MCF 10A (cell line): ENCODE measurements at regions not wholly inside any gene's neighbourhood (a gene's known extent, or its start where the extent isn't known, plus 50 kb on each side); places are given as distances from the start of the nearest gene placed in this dataset.

Source experiments
- BruUV-seq: library from RNA; stranded (reverse); fragments of 400-500 nt; replicated peaks from 2 replicates; lab custom pipeline; 2021; lab: Mats Ljungman, UMichigan
- CTCF ChIA-PET: fragments of 300-600 bp; sonication (Branson Sonifier 250); formaldehyde crosslinking; extraction: SDS; loops from one replicate; lab custom pipeline; 2021; ENCODE audit warnings: antibody characterized with exemption, inconsistent platforms; lab: Yijun Ruan, JAX
- POLR2A ChIA-PET: fragments of 300-600, 350-650 bp; sonication (Branson Sonifier 250); formaldehyde crosslinking; extraction: SDS; loops from one replicate; lab custom pipeline; 2020; ENCODE audit warnings: antibody characterized with exemption, inconsistent platforms; lab: Yijun Ruan, JAX
- DNase-seq: peaks from one replicate; pipeline ENCODE4 v3.0.0-alpha.2; 2018; ENCODE audit not compliant: unreplicated experiment
- H3K27ac Mint-ChIP-seq: one replicate; pipeline ENCODE4 v1.8.0; 2022; ENCODE audit warnings: mild to moderate bottlenecking, low read depth, mixed read lengths; ENCODE audit not compliant: unreplicated experiment
- H3K27me3 Mint-ChIP-seq: one replicate; pipeline ENCODE4 v1.8.0; 2022; ENCODE audit warnings: mixed read lengths; ENCODE audit not compliant: insufficient read depth, unreplicated experiment
- H3K36me3 Mint-ChIP-seq: one replicate; pipeline ENCODE4 v1.8.0; 2022; ENCODE audit warnings: mild to moderate bottlenecking, moderate library complexity, mixed read lengths; ENCODE audit not compliant: insufficient read depth, unreplicated experiment
- H3K4me1 Mint-ChIP-seq: one replicate; pipeline ENCODE4 v1.8.0; 2022; ENCODE audit warnings: mixed read lengths; ENCODE audit not compliant: insufficient read depth, unreplicated experiment
- H3K4me3 Mint-ChIP-seq: one replicate; pipeline ENCODE4 v1.8.0; 2022; ENCODE audit warnings: mild to moderate bottlenecking, moderate library complexity, mixed read lengths; ENCODE audit not compliant: unreplicated experiment
- H3K9me3 Mint-ChIP-seq: one replicate; pipeline ENCODE4 v1.8.0; 2022; ENCODE audit warnings: mixed read lengths; ENCODE audit not compliant: unreplicated experiment
- CTCF ChIP-seq: fragments of 200-600 bp; IDR thresholded peaks from one replicate; pipeline ENCODE4 v1.8.0; 2022; ENCODE audit warnings: antibody characterized with exemption, mild to moderate bottlenecking; ENCODE audit not compliant: unreplicated experiment
- intact Hi-C: fragments of 100-400 bp; cut with micrococcal nuclease; formaldehyde crosslinking; loops from 2 replicates; pipeline ENCODE4 v1.14.1; 2022

GRCh38 chr4:136687596-136687995 lies 844.7 kb downstream of the PCDH18 start:
- no peaks in the 10 kb centered on the region for H3K9me3 Mint-ChIP-seq
- DNase-seq = no peak
- H3K27me3 Mint-ChIP-seq = no peaks in the 10 kb centered on the region
- H3K4me3 Mint-ChIP-seq = no peak overlapping the region
- intact Hi-C loops = no loop called here
- CTCF ChIA-PET = interaction anchor here (0.6 kb wide), 1 partner anchor 176 kb away, joined by 5 read pairs; no protein-coding TSS in a partner anchor
- no peak for TF ChIP-seq CTCF
- no peaks in the 10 kb centered on the region for H3K36me3 Mint-ChIP-seq
- peaks cover 19% of the 10 kb centered on the region for H3K4me1 Mint-ChIP-seq
- no TSS peak for BruUV-seq
- H3K27ac Mint-ChIP-seq = no peak overlapping the region
- POLR2A ChIA-PET = no interaction called here

- no peak overlapping the region for H3K4me3 Mint-ChIP-seq
- H3K27me3 Mint-ChIP-seq = no peaks in the 10 kb centered on the region
- no peak for TF ChIP-seq CTCF
- no peak overlapping the region for H3K27ac Mint-ChIP-seq
- peaks cover 19% of the 10 kb centered on the region for H3K4me1 Mint-ChIP-seq
- no peak for DNase-seq
- intact Hi-C loops = no loop called here
- H3K9me3 Mint-ChIP-seq = no peaks in the 10 kb centered on the region
- no peaks in the 10 kb centered on the region for H3K36me3 Mint-ChIP-seq
- ChIA-PET CTCF (interaction anchor here (0.6 kb wide), 1 partner anchor 177 kb away, joined by 5 read pairs; no protein-coding TSS in a partner anchor), POLR2A (no interaction called here)
- BruUV-seq = no TSS peak
These were observed 845.2 kb downstream of the PCDH18 start for GRCh38 chr4:136687118-136687517.

- TF ChIP-seq CTCF = no peak
- ChIA-PET CTCF (interaction anchor here (1.1 kb wide), 1 partner anchor 10 kb away, joined by 4 read pairs; no protein-coding TSS in a partner anchor), POLR2A (interaction anchor here (1.0 kb wide), 1 partner anchor 9 kb away, joined by 3 read pairs; no protein-coding TSS in a partner anchor)
- H3K4me1 Mint-ChIP-seq = peaks cover 19% of the 10 kb centered on the region
- no peaks in the 10 kb centered on the region for H3K9me3 Mint-ChIP-seq
- intact Hi-C loops = no loop called here
- no peak overlapping the region for H3K27ac Mint-ChIP-seq
- no peak for DNase-seq
- BruUV-seq = no TSS peak
- H3K4me3 Mint-ChIP-seq = no peak overlapping the region
- H3K36me3 Mint-ChIP-seq = no peaks in the 10 kb centered on the region
- H3K27me3 Mint-ChIP-seq = no peaks in the 10 kb centered on the region
These were observed 851.5 kb downstream of the PCDH18 start for GRCh38 chr4:136680761-136681160.

GRCh38 chr4:136680271-136680670 lies 852.0 kb downstream of the PCDH18 start:
- no TSS peak for BruUV-seq
- Mint-ChIP-seq H3K4me3 (no peak overlapping the region), H3K9me3 (no peaks in the 10 kb centered on the region), H3K4me1 (peaks cover 19% of the 10 kb centered on the region), H3K36me3 (no peaks in the 10 kb centered on the region), H3K27me3 (no peaks in the 10 kb centered on the region), H3K27ac (no peak overlapping the region)
- CTCF ChIA-PET = interaction anchor here (0.6 to 1.1 kb wide), 2 partner anchors 10 to 1003 kb away, joined by 3 to 4 read pairs; no protein-coding TSS in a partner anchor
- POLR2A ChIA-PET = interaction anchor here (0.6 to 1.0 kb wide), 4 partner anchors 8 to 407 kb away, joined by 3 to 4 read pairs (median 3); no protein-coding TSS in a partner anchor
- peak; percentile 42 for DNase-seq
- no peak for TF ChIP-seq CTCF
- intact Hi-C loops = no loop called here
